Neural cell (in vitro differentiated cells): ENCODE measurements at regions not wholly inside any gene's neighbourhood (a gene's known extent, or its start where the extent isn't known, plus 50 kb on each side); places are given as distances from the start of the nearest gene placed in this dataset.

Experiments used
- H2AFZ ChIP-seq: fragments of 200-600, 300-800 bp; sonication (generic), shearing (Covaris generic); 2 replicates; pipeline ENCODE4 v1.6.0; 2014; ENCODE audit warnings: low read depth, mild to moderate bottlenecking, antibody characterized with exemption, low read length, moderate library complexity
- H3F3A ChIP-seq: fragments of 200-600 bp; shearing (Covaris generic); 2 replicates; pipeline ENCODE4 v1.6.1; 2016; ENCODE audit warnings: mild to moderate bottlenecking, moderate library complexity, mixed read lengths, antibody characterized with exemption, low read length; ENCODE audit not compliant: insufficient read depth, poor library complexity, severe bottlenecking
- H3K27ac ChIP-seq: fragments of 200-600, 300-800 bp; sonication (generic), shearing (Covaris generic); 2 replicates; pipeline ENCODE4 v1.5.1; 2014; ENCODE audit warnings: mild to moderate bottlenecking, low read length, moderate library complexity
- H3K27me3 ChIP-seq: fragments of 300-800, 200-600 bp; sonication (generic), shearing (Covaris generic); 2 replicates; pipeline ENCODE4 v1.6.0; 2014; ENCODE audit warnings: mild to moderate bottlenecking, low read depth, low read length, moderate library complexity; ENCODE audit not compliant: insufficient read depth
- H3K36me3 ChIP-seq: fragments of 300-800, 200-600 bp; sonication (generic), shearing (Covaris generic); 2 replicates; pipeline ENCODE4 v1.5.1; 2014; ENCODE audit warnings: mild to moderate bottlenecking, antibody characterized with exemption, low read length, moderate library complexity; ENCODE audit not compliant: insufficient read depth
- H3K4me2 ChIP-seq: fragments of 300-800, 200-600 bp; sonication (generic), shearing (Covaris generic); 2 replicates; pipeline ENCODE4 v1.6.0; 2014; ENCODE audit warnings: mild to moderate bottlenecking, low read length
- H3K4me3 ChIP-seq: fragments of 300-800, 200-600 bp; sonication (generic), shearing (Covaris generic); 2 replicates; pipeline ENCODE4 v1.5.1; 2014; ENCODE audit warnings: mild to moderate bottlenecking, low read length, moderate library complexity
- H3K79me2 ChIP-seq: fragments of 200-600 bp; shearing (Covaris generic); replicated peaks from 2 replicates; pipeline ENCODE4 v1.6.0; 2014; ENCODE audit warnings: mild to moderate bottlenecking, low read length, moderate library complexity; ENCODE audit not compliant: insufficient read depth
- H3K9ac ChIP-seq: fragments of 300-800, 200-600 bp; sonication (generic), shearing (Covaris generic); 2 replicates; pipeline ENCODE4 v1.6.1; 2016; ENCODE audit warnings: mild to moderate bottlenecking, low read length, mixed read lengths
- H3K9me2 ChIP-seq: fragments of 200-600 bp; shearing (Covaris generic); 2 replicates; pipeline ENCODE4 v1.6.1; 2016; ENCODE audit warnings: mild to moderate bottlenecking, low read length, mixed read lengths; ENCODE audit not compliant: insufficient read depth
- H3K9me3 ChIP-seq: fragments of 200-600, 300-800 bp; sonication (generic), shearing (Covaris generic); 2 replicates; pipeline ENCODE4 v1.6.1; 2016; ENCODE audit warnings: mild to moderate bottlenecking, mixed run types, low read length, moderate library complexity, mixed read lengths
- H4K20me1 ChIP-seq: fragments of 200-600 bp; shearing (Covaris generic); 2 replicates; pipeline ENCODE4 v1.6.1; 2016; ENCODE audit warnings: mild to moderate bottlenecking, mixed run types; ENCODE audit not compliant: insufficient read depth
- EZH2 ChIP-seq: fragments of 200-600, 300-800 bp; shearing (Covaris generic), sonication (generic); IDR thresholded peaks from 2 replicates; pipeline ENCODE4 v1.6.1; 2014; ENCODE audit warnings: antibody characterized with exemption, low read length, borderline replicate concordance, mild to moderate bottlenecking; ENCODE audit not compliant: insufficient read depth, poor library complexity, severe bottlenecking
- POLR2AphosphoS5 ChIP-seq: IDR thresholded peaks from 2 replicates; pipeline ENCODE4 v1.6.1; 2012
- RAD21 ChIP-seq: fragments of 450-650 bp; conservative IDR thresholded peaks from 2 replicates; pipeline ENCODE4 v1.6.1; 2014; ENCODE audit warnings: antibody characterized with exemption, mild to moderate bottlenecking, moderate library complexity
- SMC3 ChIP-seq: fragments of 450-650 bp; conservative IDR thresholded peaks from 2 replicates; pipeline ENCODE4 v1.6.1; 2014; ENCODE audit warnings: antibody characterized with exemption, mild to moderate bottlenecking, moderate library complexity; ENCODE audit not compliant: poor library complexity
- TAF1 ChIP-seq: IDR thresholded peaks from 2 replicates; pipeline ENCODE4 v1.6.1; 2012; ENCODE audit warnings: low read depth
- TF ChIP-seq, protein P1 (sequence below): IDR thresholded peaks from 2 replicates; pipeline ENCODE4 v1.6.1; 2012; ENCODE audit warnings: borderline replicate concordance

- no peaks in the 10 kb centered on the region for H3F3A ChIP-seq
- H2AFZ ChIP-seq = no peak overlapping the region
- no peak overlapping the region for H3K4me3 ChIP-seq
- H3K79me2 ChIP-seq = no peaks in the 10 kb centered on the region
- TF ChIP-seq, protein P1, sequence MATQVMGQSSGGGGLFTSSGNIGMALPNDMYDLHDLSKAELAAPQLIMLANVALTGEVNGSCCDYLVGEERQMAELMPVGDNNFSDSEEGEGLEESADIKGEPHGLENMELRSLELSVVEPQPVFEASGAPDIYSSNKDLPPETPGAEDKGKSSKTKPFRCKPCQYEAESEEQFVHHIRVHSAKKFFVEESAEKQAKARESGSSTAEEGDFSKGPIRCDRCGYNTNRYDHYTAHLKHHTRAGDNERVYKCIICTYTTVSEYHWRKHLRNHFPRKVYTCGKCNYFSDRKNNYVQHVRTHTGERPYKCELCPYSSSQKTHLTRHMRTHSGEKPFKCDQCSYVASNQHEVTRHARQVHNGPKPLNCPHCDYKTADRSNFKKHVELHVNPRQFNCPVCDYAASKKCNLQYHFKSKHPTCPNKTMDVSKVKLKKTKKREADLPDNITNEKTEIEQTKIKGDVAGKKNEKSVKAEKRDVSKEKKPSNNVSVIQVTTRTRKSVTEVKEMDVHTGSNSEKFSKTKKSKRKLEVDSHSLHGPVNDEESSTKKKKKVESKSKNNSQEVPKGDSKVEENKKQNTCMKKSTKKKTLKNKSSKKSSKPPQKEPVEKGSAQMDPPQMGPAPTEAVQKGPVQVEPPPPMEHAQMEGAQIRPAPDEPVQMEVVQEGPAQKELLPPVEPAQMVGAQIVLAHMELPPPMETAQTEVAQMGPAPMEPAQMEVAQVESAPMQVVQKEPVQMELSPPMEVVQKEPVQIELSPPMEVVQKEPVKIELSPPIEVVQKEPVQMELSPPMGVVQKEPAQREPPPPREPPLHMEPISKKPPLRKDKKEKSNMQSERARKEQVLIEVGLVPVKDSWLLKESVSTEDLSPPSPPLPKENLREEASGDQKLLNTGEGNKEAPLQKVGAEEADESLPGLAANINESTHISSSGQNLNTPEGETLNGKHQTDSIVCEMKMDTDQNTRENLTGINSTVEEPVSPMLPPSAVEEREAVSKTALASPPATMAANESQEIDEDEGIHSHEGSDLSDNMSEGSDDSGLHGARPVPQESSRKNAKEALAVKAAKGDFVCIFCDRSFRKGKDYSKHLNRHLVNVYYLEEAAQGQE = no peak
- H3K9me3 ChIP-seq = no peaks in the 10 kb centered on the region
- no peak overlapping the region for H3K9ac ChIP-seq
- H3K27me3 ChIP-seq = no peaks in the 10 kb centered on the region
- H3K9me2 ChIP-seq = no peaks in the 10 kb centered on the region
- H4K20me1 ChIP-seq = no peaks in the 10 kb centered on the region
- H3K27ac ChIP-seq = no peak overlapping the region
- H3K4me2 ChIP-seq = no peak overlapping the region
- H3K36me3 ChIP-seq = no peaks in the 10 kb centered on the region
Observed at GRCh38 chr9:81382281-81382680, 307.1 kb downstream of the TLE1 start.

DNA sequence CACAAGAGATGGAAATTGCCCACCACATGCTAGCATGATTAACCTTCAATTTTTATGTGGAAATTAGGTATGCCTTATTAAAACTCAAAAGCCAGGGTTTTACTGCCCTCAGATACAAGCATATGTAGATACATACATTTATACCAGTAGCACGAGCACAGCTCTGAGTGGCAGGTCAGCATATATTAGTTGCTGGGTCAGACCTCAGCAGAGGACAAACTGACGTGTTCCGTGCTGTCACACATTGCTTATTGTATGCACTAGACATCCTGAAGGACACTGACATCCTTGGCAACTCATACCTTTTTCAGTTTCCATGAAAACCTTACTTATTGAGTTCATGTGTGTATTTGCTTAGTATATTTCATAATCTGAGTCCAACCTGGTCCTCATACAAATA, 307.7 kb downstream of the TLE1 start:
- TF ChIP-seq SMC3 = no peak
- TF ChIP-seq TAF1 = no peak
- no peak for TF ChIP-seq EZH2
- no peak for TF ChIP-seq POLR2AphosphoS5
- no peak for TF ChIP-seq RAD21
- no peaks in the 10 kb centered on the region for H3K79me2 ChIP-seq
- H3K9me3 ChIP-seq = no peaks in the 10 kb centered on the region
- no peaks in the 10 kb centered on the region for H3K27me3 ChIP-seq
- H2AFZ ChIP-seq = no peak overlapping the region
- H4K20me1 ChIP-seq = no peaks in the 10 kb centered on the region
- H3K4me3 ChIP-seq = no peak overlapping the region
- no peaks in the 10 kb centered on the region for H3F3A ChIP-seq
- H3K36me3 ChIP-seq = no peaks in the 10 kb centered on the region
- H3K9ac ChIP-seq = no peak overlapping the region
- no peak overlapping the region for H3K4me2 ChIP-seq
- no peak overlapping the region for H3K27ac ChIP-seq
- no peaks in the 10 kb centered on the region for H3K9me2 ChIP-seq

GRCh38 chr9:81380504-81381359, 308.6 kb downstream of the TLE1 start:
- no peaks in the 10 kb centered on the region for H3K79me2 ChIP-seq

More at GRCh38 chr9:81380504-81381359, 308.6 kb downstream of the TLE1 start:
- Histone ChIP-seq H3K4me2 (no peak overlapping the region), H4K20me1 (no peaks in the 10 kb centered on the region), H2AFZ (no peak overlapping the region), H3K9ac (no peak overlapping the region), H3K27ac (no peak overlapping the region), H3K9me2 (no peaks in the 10 kb centered on the region), H3K9me3 (no peaks in the 10 kb centered on the region), H3F3A (no peaks in the 10 kb centered on the region), H3K36me3 (no peaks in the 10 kb centered on the region), H3K27me3 (no peaks in the 10 kb centered on the region), H3K4me3 (no peak overlapping the region)
- TF ChIP-seq EZH2 (no peak), POLR2AphosphoS5 (peak; percentile 22)
- TF ChIP-seq, protein P1 = peak; percentile 95
